ENCODE measurements at regions not wholly inside any gene's neighbourhood (a gene's known extent, or its start where the extent isn't known, plus 50 kb on each side); places are given as distances from the start of the nearest gene placed in this dataset.
A peak's percentile ranks its signal among the peaks of the same experiment; 100 is the strongest.

- Histone ChIP-seq H4K20me1 (replicated peaks; ENCODE audit: control insufficient read depth, extremely low read depth, insufficient read depth, low read length) (peaks cover 6% of the 10 kb centered on the region), H3K9ac (replicated peaks; ENCODE audit: extremely low read depth, insufficient read depth, low read length) (no peak overlapping the region), H3K79me2 (ENCODE audit: control insufficient read depth, insufficient read depth, low read length) (peaks cover 7% of the 10 kb centered on the region), H3K9me1 (replicated peaks; ENCODE audit: control insufficient read depth, extremely low read depth, insufficient read depth, low read length) (no peaks in the 10 kb centered on the region), H3K27me3 (ENCODE audit: control insufficient read depth in 2 of 2, insufficient read depth in 2 of 2, low read length in 2 of 2) (no peaks in the 10 kb centered on the region), H2AFZ (ENCODE audit: low read depth, low read length) (no peak overlapping the region), H3K4me3 (replicated peaks in 1 of 3; ENCODE audit: insufficient read depth in 1 of 3, low read depth in 1 of 3, low read length in 3 of 3) (no peak overlapping the region), H3K9me3 (replicated peaks; ENCODE audit: control insufficient read depth, insufficient read depth, low read length) (no peaks in the 10 kb centered on the region), H3K4me2 (ENCODE audit: insufficient read depth, low read length) (no peak overlapping the region), H3K27ac (ENCODE audit: insufficient read depth, low read depth, low read length) (no peak overlapping the region), H3K36me3 (ENCODE audit: control insufficient read depth in 2 of 2, extremely low read depth in 1 of 2, insufficient read depth in 2 of 2, low read length in 2 of 2) (peaks cover 4 to 6% of the 10 kb centered on the region in 2 experiments), H3K4me1 (ENCODE audit: control insufficient read depth, extremely low read depth, insufficient read depth, low read length) (no peaks in the 10 kb centered on the region)
- BruUV-seq (replicated peaks), result no TSS peak
- dilution Hi-C loops (cut with MboI; ENCODE audit: extremely low pct_ligation_motif_present, low sequenced_read_pairs) (no loop called here), intact Hi-C loops (cut with micrococcal nuclease) (no loop called here)
- POLR2A ChIA-PET, result no interaction called here
- CTCF ChIA-PET, result interaction anchor here (3.0 kb wide), 1 partner anchor 30 kb away, joined by 11 read pairs; no protein-coding TSS in a partner anchor
- no peak for TF ChIP-seq FOS (IDR thresholded peaks at IDR 0.05; ENCODE audit: borderline replicate concordance, insufficient read depth, low read length)
- TF ChIP-seq CTCF (IDR thresholded peaks at IDR 0.05; ENCODE audit: extremely low read depth in 1 of 2, insufficient read depth in 1 of 2, low read depth in 1 of 2, low read length in 2 of 2), result no peak
- peak; percentile 31 for FAIRE-seq
- DNase-seq (ENCODE audit: low read depth, low spot score), result no peak
Observed at GRCh38 chr9:94183240-94183999, 75.7 kb upstream of the ZNF169 start.

GRCh38 chr9:94188246-94188645, 70.9 kb upstream of the ZNF169 start:
- Histone ChIP-seq H4K20me1 (replicated peaks; ENCODE audit: control insufficient read depth, extremely low read depth, insufficient read depth, low read length) (no peaks in the 10 kb centered on the region), H3K27ac (ENCODE audit: insufficient read depth, low read depth, low read length) (no peak overlapping the region), H3K4me3 (replicated peaks in 1 of 3; ENCODE audit: insufficient read depth in 1 of 3, low read depth in 1 of 3, low read length in 3 of 3) (no peak overlapping the region), H3K79me2 (ENCODE audit: control insufficient read depth, insufficient read depth, low read length) (no peaks in the 10 kb centered on the region), H3K4me2 (ENCODE audit: insufficient read depth, low read length) (no peak overlapping the region), H3K27me3 (ENCODE audit: control insufficient read depth in 2 of 2, insufficient read depth in 2 of 2, low read length in 2 of 2) (no peaks in the 10 kb centered on the region), H2AFZ (ENCODE audit: low read depth, low read length) (no peak overlapping the region), H3K9me1 (replicated peaks; ENCODE audit: control insufficient read depth, extremely low read depth, insufficient read depth, low read length) (no peaks in the 10 kb centered on the region), H3K36me3 (ENCODE audit: control insufficient read depth in 2 of 2, extremely low read depth in 1 of 2, insufficient read depth in 2 of 2, low read length in 2 of 2) (no peaks in the 10 kb centered on the region), H3K9me3 (replicated peaks; ENCODE audit: control insufficient read depth, insufficient read depth, low read length) (no peaks in the 10 kb centered on the region), H3K9ac (replicated peaks; ENCODE audit: extremely low read depth, insufficient read depth, low read length) (no peak overlapping the region), H3K4me1 (ENCODE audit: control insufficient read depth, extremely low read depth, insufficient read depth, low read length) (no peaks in the 10 kb centered on the region)
- FAIRE-seq (no peak), DNase-seq (ENCODE audit: low read depth, low spot score) (no peak)
- ChIA-PET POLR2A (no interaction called here), CTCF (interaction anchor here (0.7 to 2.0 kb wide), 4 partner anchors 9 to 175 kb away, joined by 3 to 4 read pairs (median 4); no protein-coding TSS in a partner anchor)
- intact Hi-C loops (cut with micrococcal nuclease), result no loop called here
- no TSS peak for BruUV-seq (replicated peaks)
- TF ChIP-seq FOS (IDR thresholded peaks at IDR 0.05; ENCODE audit: borderline replicate concordance, insufficient read depth, low read length) (no peak), MYC (IDR thresholded peaks at IDR 0.05; ENCODE audit: low read depth, low read length) (no peak), CTCF (IDR thresholded peaks at IDR 0.05; ENCODE audit: extremely low read depth in 1 of 2, insufficient read depth in 1 of 2, low read depth in 1 of 2, low read length in 2 of 2) (no peak), GATA2 (IDR thresholded peaks at IDR 0.05; ENCODE audit: insufficient read depth, insufficient read length, low read depth, low read length) (no peak), JUN (IDR thresholded peaks at IDR 0.05; ENCODE audit: borderline replicate concordance, insufficient read depth, insufficient read length, low read depth) (no peak)
- dilution Hi-C loops (cut with MboI; ENCODE audit: extremely low pct_ligation_motif_present, low sequenced_read_pairs), result no loop called here
